Keratinocyte (primary cell): ENCODE measurements at regions not wholly inside any gene's neighbourhood (a gene's known extent, or its start where the extent isn't known, plus 50 kb on each side); places are given as distances from the start of the nearest gene placed in this dataset.

Experiments used
- CTCF ChIP-seq, 3 experiments: IDR thresholded peaks in 1 of 3; conservative IDR thresholded peaks in 1 of 3; optimal IDR thresholded peaks in 1 of 3; 2 replicates in 2 of 3; 3 replicates in 1 of 3; pipeline versions ENCODE3 to v1.5.1; 2011; ENCODE audit warnings: low read length in 3 of 3, mild to moderate bottlenecking in 3 of 3, moderate library complexity in 2 of 3, control low read depth in 1 of 3, inconsistent platforms in 1 of 3; ENCODE audit not compliant: insufficient read depth in 2 of 3; ENCODE audit errors: extremely low read depth in 1 of 3
- EZH2 ChIP-seq: IDR thresholded peaks from one replicate; pipeline ENCODE4 v1.6.1; 2012; ENCODE audit warnings: inconsistent platforms, mild to moderate bottlenecking, low read length, moderate library complexity

DNA sequence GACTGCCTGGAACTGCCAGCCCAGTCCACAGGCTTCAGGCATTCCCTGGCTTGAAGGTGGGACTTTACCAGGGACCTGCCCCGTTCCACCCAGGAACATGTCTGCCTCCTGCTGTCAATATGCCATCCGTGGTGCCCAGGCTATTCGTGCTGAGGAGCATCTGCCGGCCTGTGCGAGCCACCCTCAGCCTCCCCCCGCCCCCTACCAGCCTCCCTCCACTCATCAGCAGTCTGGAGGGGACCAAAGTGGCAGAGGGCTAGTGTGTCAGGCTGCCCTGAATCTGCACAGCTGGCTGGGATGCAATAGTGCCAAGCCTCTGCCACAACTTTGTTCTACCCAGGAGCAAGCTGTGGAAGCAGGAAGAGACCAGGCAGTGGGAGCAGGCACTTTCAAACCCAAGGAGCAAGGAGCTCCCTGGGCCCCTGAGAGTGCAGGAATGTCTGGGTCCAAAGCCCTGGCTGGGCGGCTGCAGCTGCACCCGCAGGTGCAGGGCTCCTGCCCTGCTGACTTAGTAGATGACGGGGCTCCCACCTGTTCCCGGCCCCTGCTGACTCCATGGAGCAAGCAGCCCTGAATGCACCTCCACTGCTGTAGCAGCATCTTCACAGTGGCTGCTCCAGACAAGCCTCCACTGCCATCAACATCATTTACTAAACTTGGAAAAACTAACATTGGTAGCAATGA is 423.2 kb downstream of the RERGL start:
- TF ChIP-seq CTCF (optimal IDR thresholded peaks at IDR 0.05 in 1 of 3, IDR thresholded peaks at IDR 0.05 in 1 of 3, conservative IDR thresholded peaks at IDR 0.05 in 1 of 3; ENCODE audit: extremely low read depth in 1 of 3, insufficient read depth in 2 of 3, low read length in 3 of 3) = no peak
- TF ChIP-seq EZH2 = no peak
